ENCODE measurements at regions not wholly inside any gene's neighbourhood (a gene's known extent, or its start where the extent isn't known, plus 50 kb on each side); places are given as distances from the start of the nearest gene placed in this dataset.

- no peak for ATAC-seq (replicated peaks)
- no peak for DNase-seq
- H3K27ac Mint-ChIP-seq, result no peak overlapping the region
- peak overlapping the region in 1 of 2 donors; percentile 12 for H3K4me3 Mint-ChIP-seq
- peaks cover 25 to 55% of the 10 kb centered on the region in 2 donors for H3K27me3 Mint-ChIP-seq
- H3K9me3 Mint-ChIP-seq, result peaks cover 0 to 2% of the 10 kb centered on the region in 2 donors
- peaks cover 9 to 10% of the 10 kb centered on the region in 2 donors for H3K4me1 Mint-ChIP-seq (ENCODE audit: low read depth in 2 of 2)
- H3K36me3 Mint-ChIP-seq (ENCODE audit: insufficient read depth), result no peaks in the 10 kb centered on the region
Measured at GRCh38 chr7:54664235-54665228, 94.5 kb downstream of the SEC61G start.

GRCh38 chr7:54663603-54664234 is 95.3 kb downstream of the SEC61G start:
- peaks cover 0 to 2% of the 10 kb centered on the region in 2 donors for H3K9me3 Mint-ChIP-seq
- DNase-seq (no peak), ATAC-seq (replicated peaks) (no peak)
- peaks cover 25 to 55% of the 10 kb centered on the region in 2 donors for H3K27me3 Mint-ChIP-seq
- H3K36me3 Mint-ChIP-seq (ENCODE audit: insufficient read depth), result no peaks in the 10 kb centered on the region
- H3K4me3 Mint-ChIP-seq, result peak overlapping the region; percentile 12 to 13
- H3K4me1 Mint-ChIP-seq (ENCODE audit: low read depth in 2 of 2), result peaks cover 9 to 10% of the 10 kb centered on the region in 2 donors
- H3K27ac Mint-ChIP-seq, result no peak overlapping the region

GRCh38 chr7:54663186-54663585 is 95.8 kb downstream of the SEC61G start:
- H3K4me3 Mint-ChIP-seq, result peak overlapping the region in 1 of 2 donors; percentile 13
- H3K27me3 Mint-ChIP-seq, result peaks cover 25 to 55% of the 10 kb centered on the region in 2 donors
- H3K27ac Mint-ChIP-seq, result no peak overlapping the region
- DNase-seq (no peak), ATAC-seq (replicated peaks) (no peak)
- H3K36me3 Mint-ChIP-seq (ENCODE audit: insufficient read depth), result no peaks in the 10 kb centered on the region
- peaks cover 0 to 2% of the 10 kb centered on the region in 2 donors for H3K9me3 Mint-ChIP-seq
- H3K4me1 Mint-ChIP-seq (ENCODE audit: low read depth in 2 of 2), result peaks cover 9 to 10% of the 10 kb centered on the region in 2 donors

- DNase-seq (no peak), ATAC-seq (replicated peaks) (no peak)
- Mint-ChIP-seq H3K27ac (no peak overlapping the region), H3K36me3 (ENCODE audit: insufficient read depth) (no peaks in the 10 kb centered on the region), H3K4me1 (ENCODE audit: low read depth in 2 of 2) (peaks cover 9 to 10% of the 10 kb centered on the region in 2 donors), H3K4me3 (no peak overlapping the region), H3K9me3 (peaks cover 0 to 2% of the 10 kb centered on the region in 2 donors), H3K27me3 (peaks cover 25 to 55% of the 10 kb centered on the region in 2 donors)
Measured at GRCh38 chr7:54662701-54663100, 96.3 kb downstream of the SEC61G start.

GRCh38 chr7:54653905-54654304 is 105.1 kb downstream of the SEC61G start:
- Mint-ChIP-seq H3K4me3 (no peak overlapping the region), H3K27me3 (no peaks in the 10 kb centered on the region), H3K36me3 (ENCODE audit: insufficient read depth) (no peaks in the 10 kb centered on the region), H3K9me3 (no peaks in the 10 kb centered on the region), H3K27ac (no peak overlapping the region), H3K4me1 (ENCODE audit: low read depth in 2 of 2) (no peaks in the 10 kb centered on the region)
- no peak for ATAC-seq (replicated peaks)
- no peak for DNase-seq

- no peak overlapping the region for H3K4me3 Mint-ChIP-seq
- no peaks in the 10 kb centered on the region for H3K27me3 Mint-ChIP-seq
- H3K27ac Mint-ChIP-seq, result no peak overlapping the region
- no peaks in the 10 kb centered on the region for H3K36me3 Mint-ChIP-seq (ENCODE audit: insufficient read depth)
- no peak for DNase-seq
- no peak for ATAC-seq (replicated peaks)
- peaks cover 5 to 7% of the 10 kb centered on the region in 2 donors for H3K9me3 Mint-ChIP-seq
- no peaks in the 10 kb centered on the region for H3K4me1 Mint-ChIP-seq (ENCODE audit: low read depth in 2 of 2)
Measured at GRCh38 chr7:54643064-54643463, 100.9 kb downstream of the VSTM2A start.

- no peaks in the 10 kb centered on the region for H3K27me3 Mint-ChIP-seq
- H3K4me1 Mint-ChIP-seq (ENCODE audit: low read depth in 2 of 2), result no peaks in the 10 kb centered on the region
- peaks cover 0 to 5% of the 10 kb centered on the region in 2 donors for H3K9me3 Mint-ChIP-seq
- H3K36me3 Mint-ChIP-seq (ENCODE audit: insufficient read depth), result no peaks in the 10 kb centered on the region
- H3K4me3 Mint-ChIP-seq, result no peak overlapping the region
- DNase-seq, result no peak
- H3K27ac Mint-ChIP-seq, result no peak overlapping the region
- ATAC-seq (replicated peaks), result no peak
Measured at GRCh38 chr7:54637712-54638396, 95.7 kb downstream of the VSTM2A start.

GRCh38 chr7:54632696-54633095 is 90.5 kb downstream of the VSTM2A start:
- H3K27me3 Mint-ChIP-seq, result no peaks in the 10 kb centered on the region
- no peaks in the 10 kb centered on the region for H3K36me3 Mint-ChIP-seq (ENCODE audit: insufficient read depth)
- no peak for DNase-seq
- H3K9me3 Mint-ChIP-seq, result peaks cover 4 to 6% of the 10 kb centered on the region in 2 donors
- H3K27ac Mint-ChIP-seq, result no peak overlapping the region
- ATAC-seq (replicated peaks), result no peak
- no peaks in the 10 kb centered on the region for H3K4me1 Mint-ChIP-seq (ENCODE audit: low read depth in 2 of 2)
- no peak overlapping the region for H3K4me3 Mint-ChIP-seq

GRCh38 chr7:54629771-54630170 is 87.6 kb downstream of the VSTM2A start:
- Mint-ChIP-seq H3K27ac (no peak overlapping the region), H3K9me3 (peaks cover 3 to 6% of the 10 kb centered on the region in 2 donors), H3K36me3 (ENCODE audit: insufficient read depth) (no peaks in the 10 kb centered on the region), H3K4me1 (ENCODE audit: low read depth in 2 of 2) (no peaks in the 10 kb centered on the region), H3K4me3 (no peak overlapping the region), H3K27me3 (no peaks in the 10 kb centered on the region)
- ATAC-seq (replicated peaks) (no peak), DNase-seq (no peak)

GRCh38 chr7:54622696-54623309 is 80.6 kb downstream of the VSTM2A start:
- Mint-ChIP-seq H3K36me3 (ENCODE audit: insufficient read depth) (no peaks in the 10 kb centered on the region), H3K4me1 (ENCODE audit: low read depth in 2 of 2) (no peaks in the 10 kb centered on the region), H3K27me3 (no peaks in the 10 kb centered on the region), H3K9me3 (peaks cover 0 to 4% of the 10 kb centered on the region in 2 donors), H3K27ac (no peak overlapping the region), H3K4me3 (no peak overlapping the region)
- ATAC-seq (replicated peaks) (no peak), DNase-seq (no peak)

Data from effector memory CD8-positive, alpha-beta T cell (primary cell).